ENCODE measurements at regions not wholly inside any gene's neighbourhood (a gene's known extent, or its start where the extent isn't known, plus 50 kb on each side); places are given as distances from the start of the nearest gene placed in this dataset.

- Histone ChIP-seq H3K27me3 (no peaks in the 10 kb centered on the region), H3K27ac (no peak overlapping the region), H3K4me1 (no peaks in the 10 kb centered on the region), H3K36me3 (no peaks in the 10 kb centered on the region), H3K4me3 (no peak overlapping the region), H3K9me3 (no peaks in the 10 kb centered on the region)
- TF ChIP-seq POLR2AphosphoS5 (IDR thresholded peaks at IDR 0.05) (no peak), POLR2A (IDR thresholded peaks at IDR 0.05) (no peak)
- TF ChIP-seq, protein P1, sequence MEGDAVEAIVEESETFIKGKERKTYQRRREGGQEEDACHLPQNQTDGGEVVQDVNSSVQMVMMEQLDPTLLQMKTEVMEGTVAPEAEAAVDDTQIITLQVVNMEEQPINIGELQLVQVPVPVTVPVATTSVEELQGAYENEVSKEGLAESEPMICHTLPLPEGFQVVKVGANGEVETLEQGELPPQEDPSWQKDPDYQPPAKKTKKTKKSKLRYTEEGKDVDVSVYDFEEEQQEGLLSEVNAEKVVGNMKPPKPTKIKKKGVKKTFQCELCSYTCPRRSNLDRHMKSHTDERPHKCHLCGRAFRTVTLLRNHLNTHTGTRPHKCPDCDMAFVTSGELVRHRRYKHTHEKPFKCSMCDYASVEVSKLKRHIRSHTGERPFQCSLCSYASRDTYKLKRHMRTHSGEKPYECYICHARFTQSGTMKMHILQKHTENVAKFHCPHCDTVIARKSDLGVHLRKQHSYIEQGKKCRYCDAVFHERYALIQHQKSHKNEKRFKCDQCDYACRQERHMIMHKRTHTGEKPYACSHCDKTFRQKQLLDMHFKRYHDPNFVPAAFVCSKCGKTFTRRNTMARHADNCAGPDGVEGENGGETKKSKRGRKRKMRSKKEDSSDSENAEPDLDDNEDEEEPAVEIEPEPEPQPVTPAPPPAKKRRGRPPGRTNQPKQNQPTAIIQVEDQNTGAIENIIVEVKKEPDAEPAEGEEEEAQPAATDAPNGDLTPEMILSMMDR (IDR thresholded peaks at IDR 0.05) = no peak
- DNase-seq (ENCODE audit: low spot score in 2 of 2) = no peak
- intact Hi-C loops (cut with DNase I; ENCODE audit: low total_unique reads) = no loop called here
These were observed 816.0 kb upstream of the GYPC start for GRCh38 chr2:125839945-125840344.

DNA sequence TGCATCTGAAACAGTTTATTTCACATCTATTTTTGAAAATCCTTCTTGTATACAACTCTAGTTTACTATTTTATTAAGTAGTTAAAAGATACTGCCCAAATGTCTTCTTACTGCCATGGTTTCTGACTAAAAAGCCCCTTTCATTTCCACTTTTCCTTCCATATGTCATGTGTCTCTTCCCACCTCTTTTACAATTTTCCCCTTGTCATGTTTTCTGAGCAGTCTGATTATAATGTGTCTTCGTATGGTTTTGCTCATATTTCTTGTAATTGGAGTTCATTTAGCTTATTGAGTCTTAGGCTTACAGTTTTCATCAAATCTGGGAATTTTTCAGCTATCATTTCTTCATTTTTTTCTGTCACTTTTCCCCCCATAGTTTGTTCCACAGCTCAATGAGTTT is 813.9 kb upstream of the GYPC start:
- intact Hi-C loops (cut with DNase I; ENCODE audit: low total_unique reads) = no loop called here
- no peaks in the 10 kb centered on the region for H3K4me1 ChIP-seq

DNA sequence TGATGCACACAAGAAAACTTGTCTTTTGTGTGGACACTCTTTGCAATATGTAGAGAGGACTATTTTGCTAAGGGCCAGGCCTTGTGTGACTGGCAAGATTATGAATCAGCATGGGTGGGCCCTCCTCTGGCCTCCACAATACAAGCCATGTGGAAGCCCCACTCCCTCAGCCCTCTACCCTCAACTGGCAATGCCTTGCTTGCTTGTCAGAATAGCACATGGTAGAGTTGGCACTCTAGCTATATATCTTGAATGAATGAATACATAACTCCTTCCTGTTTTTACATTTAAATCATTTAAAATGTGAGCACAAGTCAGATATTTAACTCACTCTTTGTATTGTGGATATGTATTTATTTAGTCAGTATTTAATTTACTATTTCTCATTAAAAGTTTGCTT is 805.4 kb upstream of the GYPC start:
- no peak overlapping the region for H3K27ac ChIP-seq
- intact Hi-C loops (cut with DNase I; ENCODE audit: low total_unique reads) = no loop called here
- no peaks in the 10 kb centered on the region for H3K4me1 ChIP-seq
- TF ChIP-seq POLR2AphosphoS5 (IDR thresholded peaks at IDR 0.05) (no peak), POLR2A (IDR thresholded peaks at IDR 0.05) (no peak)
- TF ChIP-seq, protein P1 (IDR thresholded peaks at IDR 0.05) = no peak
- H3K36me3 ChIP-seq = no peaks in the 10 kb centered on the region
- H3K27me3 ChIP-seq = no peaks in the 10 kb centered on the region
- DNase-seq (ENCODE audit: low spot score in 2 of 2) = no peak
- H3K4me3 ChIP-seq = no peak overlapping the region
- H3K9me3 ChIP-seq = no peaks in the 10 kb centered on the region

More for the DNA sequence above, 813.9 kb upstream of the GYPC start:
- Histone ChIP-seq H3K27me3 (no peaks in the 10 kb centered on the region), H3K36me3 (no peaks in the 10 kb centered on the region), H3K4me3 (no peak overlapping the region), H3K9me3 (no peaks in the 10 kb centered on the region), H3K27ac (no peak overlapping the region)
- DNase-seq (ENCODE audit: low spot score in 2 of 2) = no peak
- TF ChIP-seq POLR2A (IDR thresholded peaks at IDR 0.05) (no peak), POLR2AphosphoS5 (IDR thresholded peaks at IDR 0.05) (no peak)
- TF ChIP-seq, protein P1 (IDR thresholded peaks at IDR 0.05) = no peak

- Histone ChIP-seq H3K4me3 (no peak overlapping the region), H3K4me1 (no peaks in the 10 kb centered on the region), H3K36me3 (no peaks in the 10 kb centered on the region), H3K27me3 (no peaks in the 10 kb centered on the region), H3K27ac (no peak overlapping the region), H3K9me3 (no peaks in the 10 kb centered on the region)
- intact Hi-C loops (cut with DNase I; ENCODE audit: low total_unique reads) = no loop called here
- DNase-seq (ENCODE audit: low spot score in 2 of 2) = no peak
- TF ChIP-seq POLR2AphosphoS5 (IDR thresholded peaks at IDR 0.05) (no peak), POLR2A (IDR thresholded peaks at IDR 0.05) (no peak)
- TF ChIP-seq, protein P1 (IDR thresholded peaks at IDR 0.05) = no peak
These were observed 803.6 kb upstream of the GYPC start for GRCh38 chr2:125852364-125852763.

DNA sequence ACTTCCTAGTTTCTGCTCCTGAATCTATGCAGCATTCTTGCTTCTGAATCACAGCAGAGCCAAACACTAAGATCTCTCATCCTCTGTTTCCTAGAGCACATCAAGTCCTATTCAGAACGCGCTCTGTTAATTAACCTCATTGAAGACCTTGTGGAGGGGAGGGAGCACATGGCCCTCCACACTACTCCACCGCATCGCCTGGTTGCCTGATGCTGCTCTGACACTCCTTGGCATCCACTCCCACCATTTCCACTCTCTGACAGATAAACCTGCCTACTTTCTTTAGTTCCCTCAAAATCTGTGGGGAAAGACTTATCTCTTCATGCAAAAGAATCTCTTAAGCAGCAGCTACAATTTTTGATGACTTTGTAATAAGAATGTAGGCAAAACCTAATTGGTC is 802.3 kb upstream of the GYPC start:
- Histone ChIP-seq H3K36me3 (no peaks in the 10 kb centered on the region), H3K27me3 (no peaks in the 10 kb centered on the region), H3K27ac (no peak overlapping the region), H3K4me1 (no peaks in the 10 kb centered on the region), H3K4me3 (no peak overlapping the region), H3K9me3 (no peaks in the 10 kb centered on the region)
- TF ChIP-seq POLR2AphosphoS5 (IDR thresholded peaks at IDR 0.05) = no peak
- no peak for TF ChIP-seq POLR2A (IDR thresholded peaks at IDR 0.05)
- TF ChIP-seq, protein P1 (IDR thresholded peaks at IDR 0.05) = no peak
- no peak for DNase-seq (ENCODE audit: low spot score in 2 of 2)
- intact Hi-C loops (cut with DNase I; ENCODE audit: low total_unique reads) = no loop called here
